BJ (cell line): ENCODE measurements at regions not wholly inside any gene's neighbourhood (a gene's known extent, or its start where the extent isn't known, plus 50 kb on each side); places are given as distances from the start of the nearest gene placed in this dataset.

Source experiments
- CTCF ChIA-PET: fragments of 350-600 bp; formaldehyde crosslinking; extraction: SDS; loops from one replicate; lab custom pipeline; 2021; ENCODE audit warnings: antibody characterized with exemption, inconsistent platforms; lab: Yijun Ruan, JAX
- POLR2A ChIA-PET: fragments of 300-600 bp; sonication (Branson Sonifier 250); formaldehyde crosslinking; extraction: SDS; loops from one replicate; lab custom pipeline; 2021; ENCODE audit warnings: antibody characterized with exemption; lab: Charles Lee
- DNase-seq: peaks from one replicate; pipeline ENCODE4 v3.0.0-alpha.2; 2011; ENCODE audit warnings: low read depth
- H3K27me3 ChIP-seq: 2 replicates; pipeline ENCODE4 v1.6.0; 2011; ENCODE audit warnings: low read length; ENCODE audit not compliant: control insufficient read depth, insufficient read depth
- H3K36me3 ChIP-seq: 2 replicates; pipeline ENCODE4 v1.5.1; 2011; ENCODE audit warnings: low read length; ENCODE audit not compliant: control insufficient read depth, insufficient read depth
- H3K4me3 ChIP-seq: 2 replicates; pipeline ENCODE4 v1.5.1; 2011; ENCODE audit warnings: low read depth, mild to moderate bottlenecking, control low read depth, low read length
- TF ChIP-seq, protein P1 (sequence below): IDR thresholded peaks from 2 replicates; pipeline ENCODE4 v1.5.1; 2011; ENCODE audit warnings: low read depth, mild to moderate bottlenecking, control low read depth, inconsistent platforms, low read length, moderate library complexity; ENCODE audit not compliant: insufficient read depth

GRCh38 chr11:91804042-91804441, 420.6 kb upstream of the FAT3 start:
- no peak for DNase-seq

DNA sequence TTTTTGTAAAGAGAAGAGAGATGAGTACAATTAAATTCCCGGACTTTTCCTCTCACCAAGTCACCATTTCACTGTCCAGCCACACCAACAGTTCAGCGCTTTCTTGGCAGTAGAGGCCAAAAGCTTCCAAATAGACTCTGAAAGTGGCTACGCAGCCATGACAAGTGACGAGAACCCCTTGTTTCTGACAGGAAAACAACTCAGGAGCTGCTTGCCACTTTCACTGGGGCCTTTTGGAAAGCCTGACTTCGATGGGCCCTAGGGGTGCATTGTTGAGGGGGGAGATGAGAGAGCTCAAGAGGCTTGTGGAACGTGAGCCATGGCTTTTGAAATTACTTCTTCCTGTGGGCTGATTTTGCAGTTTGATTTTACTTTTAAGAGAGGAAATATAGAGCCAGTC, 422.1 kb upstream of the FAT3 start:
- no peak overlapping the region for H3K4me3 ChIP-seq
- H3K36me3 ChIP-seq, result no peaks in the 10 kb centered on the region
- CTCF ChIA-PET, result no interaction called here
- no peak for DNase-seq
- TF ChIP-seq, protein P1, sequence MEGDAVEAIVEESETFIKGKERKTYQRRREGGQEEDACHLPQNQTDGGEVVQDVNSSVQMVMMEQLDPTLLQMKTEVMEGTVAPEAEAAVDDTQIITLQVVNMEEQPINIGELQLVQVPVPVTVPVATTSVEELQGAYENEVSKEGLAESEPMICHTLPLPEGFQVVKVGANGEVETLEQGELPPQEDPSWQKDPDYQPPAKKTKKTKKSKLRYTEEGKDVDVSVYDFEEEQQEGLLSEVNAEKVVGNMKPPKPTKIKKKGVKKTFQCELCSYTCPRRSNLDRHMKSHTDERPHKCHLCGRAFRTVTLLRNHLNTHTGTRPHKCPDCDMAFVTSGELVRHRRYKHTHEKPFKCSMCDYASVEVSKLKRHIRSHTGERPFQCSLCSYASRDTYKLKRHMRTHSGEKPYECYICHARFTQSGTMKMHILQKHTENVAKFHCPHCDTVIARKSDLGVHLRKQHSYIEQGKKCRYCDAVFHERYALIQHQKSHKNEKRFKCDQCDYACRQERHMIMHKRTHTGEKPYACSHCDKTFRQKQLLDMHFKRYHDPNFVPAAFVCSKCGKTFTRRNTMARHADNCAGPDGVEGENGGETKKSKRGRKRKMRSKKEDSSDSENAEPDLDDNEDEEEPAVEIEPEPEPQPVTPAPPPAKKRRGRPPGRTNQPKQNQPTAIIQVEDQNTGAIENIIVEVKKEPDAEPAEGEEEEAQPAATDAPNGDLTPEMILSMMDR, result no peak
- POLR2A ChIA-PET, result interaction anchor here (0.7 kb wide), 1 partner anchor 1447 kb away, joined by 6 read pairs; no protein-coding TSS in a partner anchor
- no peaks in the 10 kb centered on the region for H3K27me3 ChIP-seq

More at GRCh38 chr11:91804042-91804441, 420.6 kb upstream of the FAT3 start:
- Histone ChIP-seq H3K36me3 (no peaks in the 10 kb centered on the region), H3K27me3 (no peaks in the 10 kb centered on the region), H3K4me3 (no peak overlapping the region)
- TF ChIP-seq, protein P1, result no peak
- POLR2A ChIA-PET, result no interaction called here
- CTCF ChIA-PET, result no interaction called here

- no peaks in the 10 kb centered on the region for H3K27me3 ChIP-seq
- H3K36me3 ChIP-seq, result no peaks in the 10 kb centered on the region
- TF ChIP-seq, protein P1, result no peak
- ChIA-PET POLR2A (no interaction called here), CTCF (no interaction called here)
- H3K4me3 ChIP-seq, result no peak overlapping the region
- no peak for DNase-seq
Measured at GRCh38 chr11:91800208-91800914, 424.3 kb upstream of the FAT3 start.

- Histone ChIP-seq H3K4me3 (no peak overlapping the region), H3K27me3 (no peaks in the 10 kb centered on the region), H3K36me3 (no peaks in the 10 kb centered on the region)
- TF ChIP-seq, protein P1, result no peak
- ChIA-PET POLR2A (no interaction called here), CTCF (no interaction called here)
- no peak for DNase-seq
Measured at GRCh38 chr11:91798240-91798639, 426.4 kb upstream of the FAT3 start.

GRCh38 chr11:91796999-91797398, 427.6 kb upstream of the FAT3 start:
- TF ChIP-seq, protein P1, result no peak
- no peak for DNase-seq
- POLR2A ChIA-PET, result no interaction called here
- no peak overlapping the region for H3K4me3 ChIP-seq
- no peaks in the 10 kb centered on the region for H3K27me3 ChIP-seq
- CTCF ChIA-PET, result no interaction called here
- no peaks in the 10 kb centered on the region for H3K36me3 ChIP-seq
